Coronary artery (tissue), 2 donors: ENCODE measurements at regions not wholly inside any gene's neighbourhood (a gene's known extent, or its start where the extent isn't known, plus 50 kb on each side); places are given as distances from the start of the nearest gene placed in this dataset.

ENCODE experiments used
- DNase-seq: peaks from one replicate; pipeline ENCODE4 v3.0.0-alpha.2; 2017; ENCODE audit warnings: low spot score
- H3K27ac ChIP-seq, 2 donors: fragments of 200-600 bp; sonication (generic); one replicate each; pipeline ENCODE4 v1.5.1; 2016 to 2019
- H3K4me3 ChIP-seq: fragments of 200-600 bp; sonication (generic); 2 replicates; pipeline ENCODE4 v1.5.1; 2016; ENCODE audit warnings: mild to moderate bottlenecking, moderate library complexity
- TF ChIP-seq, protein P1 (sequence below): fragments of 200-600 bp; sonication (generic); IDR thresholded peaks from one replicate; pipeline ENCODE4 v1.5.1; 2019; ENCODE audit warnings: antibody characterized with exemption

DNA sequence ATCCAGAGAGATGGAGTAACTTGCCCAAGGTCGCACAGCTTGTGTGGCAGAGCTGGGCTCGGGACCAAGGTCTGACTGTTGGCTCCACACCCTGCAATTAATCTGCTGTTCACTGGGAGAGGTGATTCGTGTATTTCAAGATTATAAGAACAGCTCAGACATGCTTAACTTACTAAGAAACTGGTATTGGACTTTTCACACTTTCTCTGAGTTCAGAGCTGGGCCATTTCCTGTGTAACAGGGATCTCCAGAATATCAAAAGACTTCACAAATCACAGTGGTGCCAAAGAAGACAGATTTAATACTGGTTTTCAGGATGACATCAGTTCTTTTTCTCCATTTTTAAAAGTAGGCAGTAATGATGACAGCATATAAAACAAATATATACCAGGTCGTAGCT, 156.8 kb upstream of the UBE2E1 start:
- TF ChIP-seq, protein P1, sequence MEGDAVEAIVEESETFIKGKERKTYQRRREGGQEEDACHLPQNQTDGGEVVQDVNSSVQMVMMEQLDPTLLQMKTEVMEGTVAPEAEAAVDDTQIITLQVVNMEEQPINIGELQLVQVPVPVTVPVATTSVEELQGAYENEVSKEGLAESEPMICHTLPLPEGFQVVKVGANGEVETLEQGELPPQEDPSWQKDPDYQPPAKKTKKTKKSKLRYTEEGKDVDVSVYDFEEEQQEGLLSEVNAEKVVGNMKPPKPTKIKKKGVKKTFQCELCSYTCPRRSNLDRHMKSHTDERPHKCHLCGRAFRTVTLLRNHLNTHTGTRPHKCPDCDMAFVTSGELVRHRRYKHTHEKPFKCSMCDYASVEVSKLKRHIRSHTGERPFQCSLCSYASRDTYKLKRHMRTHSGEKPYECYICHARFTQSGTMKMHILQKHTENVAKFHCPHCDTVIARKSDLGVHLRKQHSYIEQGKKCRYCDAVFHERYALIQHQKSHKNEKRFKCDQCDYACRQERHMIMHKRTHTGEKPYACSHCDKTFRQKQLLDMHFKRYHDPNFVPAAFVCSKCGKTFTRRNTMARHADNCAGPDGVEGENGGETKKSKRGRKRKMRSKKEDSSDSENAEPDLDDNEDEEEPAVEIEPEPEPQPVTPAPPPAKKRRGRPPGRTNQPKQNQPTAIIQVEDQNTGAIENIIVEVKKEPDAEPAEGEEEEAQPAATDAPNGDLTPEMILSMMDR = no peak
- no peak for DNase-seq
- Histone ChIP-seq H3K4me3 (no peak overlapping the region), H3K27ac (no peak overlapping the region)

DNA sequence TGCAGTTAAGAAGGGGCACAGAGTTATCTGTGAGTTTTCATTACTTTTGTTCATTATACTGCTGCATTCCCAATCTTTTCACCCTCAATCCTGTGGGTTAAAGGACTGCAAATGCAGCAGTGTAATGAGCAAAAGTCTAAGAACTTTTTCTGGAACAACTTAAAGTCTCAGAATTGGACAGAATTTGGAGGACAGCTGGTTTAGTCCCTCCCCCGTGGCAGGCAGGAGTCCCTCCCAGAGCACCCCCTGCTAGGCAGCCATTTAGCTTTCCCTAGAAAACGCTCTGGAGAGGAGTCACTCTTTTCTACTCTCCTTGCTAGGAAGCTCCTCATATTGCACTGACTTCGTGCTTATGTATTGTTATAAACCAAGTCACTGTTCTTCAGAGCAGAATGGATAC, 156.3 kb upstream of the UBE2E1 start:
- TF ChIP-seq, protein P1 = no peak
- DNase-seq = no peak
- Histone ChIP-seq H3K27ac (no peak overlapping the region), H3K4me3 (no peak overlapping the region)

DNA sequence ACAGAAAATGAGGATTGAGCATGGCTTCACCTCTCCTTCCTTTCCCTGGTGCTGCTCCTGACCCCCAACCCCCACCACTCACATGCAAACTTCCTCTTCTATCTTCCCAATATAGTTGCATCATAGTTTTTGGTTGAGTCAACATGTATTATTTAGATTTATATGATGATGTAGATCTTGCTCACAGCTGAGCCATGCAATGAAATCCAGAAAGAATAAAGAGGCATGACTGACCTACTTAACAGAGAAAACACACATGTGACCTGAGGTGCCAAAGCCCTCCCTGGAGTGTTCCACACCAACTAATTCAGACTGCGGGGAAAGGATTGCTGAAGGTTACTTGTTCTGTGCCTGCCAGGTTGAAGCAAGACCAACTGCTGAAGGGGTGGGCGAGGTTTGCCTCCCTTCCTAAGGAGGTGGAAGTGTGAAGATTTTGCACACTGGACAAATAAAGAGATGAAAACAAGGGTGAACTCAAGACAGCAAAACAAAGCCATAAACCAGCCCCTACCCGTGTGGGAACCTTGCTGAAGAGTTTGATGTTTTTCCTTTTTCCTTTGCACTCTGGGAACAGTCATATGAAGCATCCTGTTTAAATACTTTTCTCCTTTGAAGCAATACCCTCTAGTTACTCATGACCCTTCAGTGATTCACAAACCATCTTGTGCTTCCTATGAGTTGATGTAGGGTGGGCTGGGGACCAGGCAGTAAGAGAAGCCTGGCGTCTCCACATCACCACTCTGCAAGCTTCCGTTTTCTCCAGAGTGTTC, 155.2 kb upstream of the UBE2E1 start:
- Histone ChIP-seq H3K4me3 (no peak overlapping the region), H3K27ac (no peak overlapping the region)
- no peak for DNase-seq
- TF ChIP-seq, protein P1 = no peak

DNA sequence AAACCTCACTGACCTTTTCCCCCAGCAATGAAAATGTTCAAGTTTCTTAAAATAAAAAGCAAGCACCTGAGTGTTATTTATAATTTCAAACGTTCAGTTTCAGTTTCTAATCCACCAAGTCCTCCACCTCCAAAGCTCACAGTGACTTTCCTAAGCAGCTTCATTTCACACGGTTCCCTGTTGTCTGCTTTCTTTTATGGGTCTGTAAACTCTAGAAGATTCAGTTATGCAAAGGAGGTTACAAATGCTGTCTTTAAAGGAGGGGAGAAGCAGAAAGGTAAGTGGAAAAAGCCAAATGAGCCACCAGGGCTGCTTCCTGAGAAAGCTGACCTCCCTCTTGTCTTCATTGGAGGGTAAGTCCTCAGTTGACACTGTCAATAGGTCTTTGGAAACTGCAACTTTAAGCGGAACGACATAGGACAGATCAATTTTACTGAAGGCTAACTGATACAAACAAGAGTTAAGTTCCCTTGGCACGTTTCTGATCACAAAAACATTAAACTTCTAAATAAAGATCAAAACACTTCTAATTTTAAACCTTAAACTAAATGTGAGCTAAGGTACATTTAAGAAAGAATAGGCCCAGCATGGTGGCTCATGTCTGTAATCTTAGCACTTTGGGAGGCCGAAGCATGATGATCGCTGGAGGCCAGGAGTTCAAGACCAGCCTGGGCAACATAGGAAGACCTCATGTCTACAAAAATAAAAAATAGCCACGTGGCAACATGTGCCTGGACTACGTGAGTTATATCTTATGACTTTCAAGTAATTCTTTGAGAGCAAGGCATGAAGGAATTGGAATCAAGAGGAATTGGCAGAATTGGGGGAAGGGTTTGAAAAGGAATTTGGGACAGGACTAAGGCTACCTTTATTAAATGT, 151.9 kb upstream of the UBE2E1 start:
- TF ChIP-seq, protein P1 = no peak
- H3K27ac ChIP-seq = no peak overlapping the region
- no peak for DNase-seq
- no peak overlapping the region for H3K4me3 ChIP-seq

DNA sequence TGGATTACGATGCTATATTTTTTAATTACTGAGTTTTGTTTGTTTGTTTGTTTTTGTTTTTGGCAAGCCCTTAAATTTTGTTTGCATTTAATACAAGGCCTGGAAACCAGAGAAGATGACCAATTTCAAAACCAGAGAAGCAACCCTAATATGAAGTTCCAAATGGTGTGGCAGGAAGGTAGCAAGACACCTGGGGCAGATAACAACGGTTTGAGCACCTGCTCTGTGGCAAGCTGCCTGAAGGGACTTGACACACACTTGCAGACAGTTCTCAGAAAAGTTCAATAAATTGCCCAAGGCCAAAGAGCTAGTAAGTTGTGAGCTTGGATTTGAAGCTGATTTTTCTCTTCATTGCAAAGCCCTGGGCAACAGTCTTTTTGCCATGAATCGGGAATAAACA, 151.2 kb upstream of the UBE2E1 start:
- TF ChIP-seq, protein P1 = no peak
- H3K4me3 ChIP-seq = no peak overlapping the region
- DNase-seq = no peak
- no peak overlapping the region for H3K27ac ChIP-seq

DNA sequence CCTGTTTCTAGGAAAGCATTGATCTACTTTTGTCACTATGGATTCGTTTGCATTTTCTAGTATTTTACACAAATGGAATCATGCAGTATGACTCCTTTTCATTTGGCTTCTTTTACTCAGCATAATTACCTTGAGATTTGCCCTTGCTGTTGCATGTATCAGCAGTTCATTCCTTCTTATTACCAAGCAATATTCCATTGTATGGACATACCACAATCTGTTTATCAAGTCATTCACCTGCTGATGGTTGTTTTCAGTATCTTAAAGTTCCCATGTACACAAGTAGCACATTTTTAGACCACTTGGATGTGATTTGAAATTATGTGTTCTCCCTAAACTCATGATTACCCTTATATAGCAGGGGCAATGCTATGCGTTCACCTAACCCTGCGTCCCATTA, 150.0 kb upstream of the UBE2E1 start:
- Histone ChIP-seq H3K27ac (no peak overlapping the region), H3K4me3 (no peak overlapping the region)
- TF ChIP-seq, protein P1 = no peak
- no peak for DNase-seq
